Mesothelial cell of epicardium (in vitro differentiated cells): ENCODE measurements at regions not wholly inside any gene's neighbourhood (a gene's known extent, or its start where the extent isn't known, plus 50 kb on each side); places are given as distances from the start of the nearest gene placed in this dataset.
A peak's percentile ranks its signal among the peaks of the same experiment; 100 is the strongest.

Source experiments
- DNase-seq, 2 experiments: peaks; one replicate each; pipeline ENCODE4 v3.0.0; 2021; ENCODE audit warnings: low spot score in 2 of 2; ENCODE audit not compliant: unreplicated experiment in 2 of 2
- H3K27ac Mint-ChIP-seq: 2 replicates; pipeline ENCODE4 v1.8.0; 2021; ENCODE audit warnings: mixed read lengths
- H3K27me3 Mint-ChIP-seq: 2 replicates; pipeline ENCODE4 v1.8.0; 2021; ENCODE audit warnings: low read depth, mixed read lengths
- H3K36me3 Mint-ChIP-seq: 2 replicates; pipeline ENCODE4 v1.8.0; 2021; ENCODE audit warnings: mixed read lengths
- H3K4me1 Mint-ChIP-seq: 2 replicates; pipeline ENCODE4 v1.8.0; 2021; ENCODE audit warnings: mixed read lengths
- H3K4me3 Mint-ChIP-seq: 2 replicates; pipeline ENCODE4 v1.8.0; 2021; ENCODE audit warnings: mild to moderate bottlenecking, moderate library complexity, mixed read lengths
- H3K9me3 Mint-ChIP-seq: 2 replicates; pipeline ENCODE4 v1.8.0; 2021; ENCODE audit warnings: mixed read lengths
- TF ChIP-seq, protein P1 (sequence below): fragments of 200-600 bp; sonication (generic); IDR thresholded peaks from one replicate; pipeline ENCODE4 v1.5.0; 2021; ENCODE audit warnings: antibody characterized with exemption; ENCODE audit not compliant: unreplicated experiment

- TF ChIP-seq, protein P1, sequence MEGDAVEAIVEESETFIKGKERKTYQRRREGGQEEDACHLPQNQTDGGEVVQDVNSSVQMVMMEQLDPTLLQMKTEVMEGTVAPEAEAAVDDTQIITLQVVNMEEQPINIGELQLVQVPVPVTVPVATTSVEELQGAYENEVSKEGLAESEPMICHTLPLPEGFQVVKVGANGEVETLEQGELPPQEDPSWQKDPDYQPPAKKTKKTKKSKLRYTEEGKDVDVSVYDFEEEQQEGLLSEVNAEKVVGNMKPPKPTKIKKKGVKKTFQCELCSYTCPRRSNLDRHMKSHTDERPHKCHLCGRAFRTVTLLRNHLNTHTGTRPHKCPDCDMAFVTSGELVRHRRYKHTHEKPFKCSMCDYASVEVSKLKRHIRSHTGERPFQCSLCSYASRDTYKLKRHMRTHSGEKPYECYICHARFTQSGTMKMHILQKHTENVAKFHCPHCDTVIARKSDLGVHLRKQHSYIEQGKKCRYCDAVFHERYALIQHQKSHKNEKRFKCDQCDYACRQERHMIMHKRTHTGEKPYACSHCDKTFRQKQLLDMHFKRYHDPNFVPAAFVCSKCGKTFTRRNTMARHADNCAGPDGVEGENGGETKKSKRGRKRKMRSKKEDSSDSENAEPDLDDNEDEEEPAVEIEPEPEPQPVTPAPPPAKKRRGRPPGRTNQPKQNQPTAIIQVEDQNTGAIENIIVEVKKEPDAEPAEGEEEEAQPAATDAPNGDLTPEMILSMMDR = no peak
- Mint-ChIP-seq H3K4me3 (no peak overlapping the region), H3K4me1 (peaks cover 17% of the 10 kb centered on the region), H3K9me3 (peaks cover 18% of the 10 kb centered on the region), H3K27ac (peak overlapping the region; percentile 73), H3K27me3 (no peaks in the 10 kb centered on the region), H3K36me3 (no peaks in the 10 kb centered on the region)
- no peak for DNase-seq
Observed at GRCh38 chr6:10276660-10277287, 138.1 kb downstream of the TFAP2A start.

DNA sequence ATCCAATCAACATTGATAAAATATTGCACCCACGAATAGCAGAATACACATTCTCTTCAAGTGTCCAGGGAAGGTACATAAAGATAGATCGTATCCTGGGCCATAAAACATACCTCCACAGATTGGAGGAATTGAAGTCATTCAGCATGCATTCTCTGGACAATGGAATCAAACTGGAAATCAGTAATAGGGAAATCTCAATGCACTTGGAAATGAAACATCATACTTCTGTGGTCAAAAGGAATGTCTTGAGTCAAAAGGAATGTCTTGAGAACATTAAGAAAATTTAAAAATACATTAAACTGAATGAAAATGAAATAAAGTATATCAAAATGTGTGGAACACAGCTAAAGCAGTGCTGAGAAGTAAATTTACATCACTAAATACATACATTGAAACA is 138.8 kb downstream of the TFAP2A start:
- no peaks in the 10 kb centered on the region for H3K36me3 Mint-ChIP-seq
- TF ChIP-seq, protein P1 = no peak
- peak overlapping the region; percentile 77 for H3K27ac Mint-ChIP-seq

GRCh38 chr6:10272591-10272990 is 142.3 kb downstream of the TFAP2A start:
- Mint-ChIP-seq H3K27me3 (peaks cover 3% of the 10 kb centered on the region), H3K4me1 (peaks cover 28% of the 10 kb centered on the region), H3K9me3 (peaks cover 11% of the 10 kb centered on the region), H3K27ac (no peak overlapping the region), H3K4me3 (no peak overlapping the region), H3K36me3 (no peaks in the 10 kb centered on the region)
- TF ChIP-seq, protein P1 = no peak
- DNase-seq = no peak

More for the DNA sequence above, 138.8 kb downstream of the TFAP2A start:
- Mint-ChIP-seq H3K4me1 (peaks cover 19% of the 10 kb centered on the region), H3K27me3 (no peaks in the 10 kb centered on the region), H3K9me3 (peaks cover 18% of the 10 kb centered on the region), H3K4me3 (no peak overlapping the region)
- DNase-seq = no peak

GRCh38 chr6:10271982-10272381 is 142.9 kb downstream of the TFAP2A start:
- peaks cover 3% of the 10 kb centered on the region for H3K27me3 Mint-ChIP-seq
- peaks cover 23% of the 10 kb centered on the region for H3K4me1 Mint-ChIP-seq
- H3K36me3 Mint-ChIP-seq = no peaks in the 10 kb centered on the region
- H3K9me3 Mint-ChIP-seq = peaks cover 11% of the 10 kb centered on the region
- no peak overlapping the region for H3K4me3 Mint-ChIP-seq
- TF ChIP-seq, protein P1 = no peak
- DNase-seq = no peak
- H3K27ac Mint-ChIP-seq = no peak overlapping the region

DNA sequence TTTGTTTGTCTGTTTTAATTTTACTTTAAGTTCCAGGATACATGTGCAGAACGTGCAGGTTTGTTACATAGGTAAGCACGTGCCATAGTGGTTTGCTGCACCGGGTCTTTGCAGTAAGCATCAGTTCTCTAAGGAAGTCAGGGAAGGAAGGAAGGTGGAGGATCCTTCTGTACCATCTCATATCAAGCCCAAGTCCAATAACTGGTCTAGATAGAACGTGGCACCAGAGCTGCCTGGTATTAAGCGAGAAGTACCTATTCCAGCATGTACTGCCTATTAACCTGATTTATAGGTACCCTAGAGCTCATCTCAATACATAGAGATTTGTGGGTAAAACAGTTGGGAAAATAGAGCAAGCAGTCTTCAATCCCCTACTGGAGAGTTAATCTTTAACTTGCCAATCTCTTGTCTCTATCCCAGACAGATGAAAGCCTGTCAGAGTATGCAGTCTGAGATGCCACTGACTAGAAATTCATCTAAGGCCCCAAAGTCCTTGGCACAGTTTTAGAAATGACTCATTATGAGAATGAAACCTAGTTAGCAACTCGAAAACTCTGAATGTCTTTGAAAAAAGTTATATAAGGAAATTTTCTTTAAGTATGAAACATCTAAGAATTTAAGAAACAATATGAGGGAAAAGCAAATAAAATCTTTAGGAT is 144.9 kb downstream of the TFAP2A start:
- TF ChIP-seq, protein P1 = no peak
- H3K9me3 Mint-ChIP-seq = peaks cover 6% of the 10 kb centered on the region
- H3K36me3 Mint-ChIP-seq = peaks cover 1% of the 10 kb centered on the region
- peaks cover 6% of the 10 kb centered on the region for H3K27me3 Mint-ChIP-seq
- no peak overlapping the region for H3K27ac Mint-ChIP-seq
- H3K4me3 Mint-ChIP-seq = no peak overlapping the region
- DNase-seq = no peak
- peaks cover 15% of the 10 kb centered on the region for H3K4me1 Mint-ChIP-seq
